Tibial nerve (tissue), 4 donors: ENCODE measurements at regions not wholly inside any gene's neighbourhood (a gene's known extent, or its start where the extent isn't known, plus 50 kb on each side); places are given as distances from the start of the nearest gene placed in this dataset.

ENCODE experiments used
- DNase-seq, 2 donors: peaks; one replicate each; pipeline ENCODE4 v3.0.0-alpha.2; 2019; ENCODE audit warnings: low spot score in 2 of 2
- H3K27ac ChIP-seq, 4 donors: fragments of 200-600 bp; sonication (generic) in 3 of 4; one replicate each; pipeline ENCODE4 v1.5.1; 2017 to 2019; ENCODE audit warnings: mild to moderate bottlenecking in 1 of 4
- H3K27me3 ChIP-seq, 2 donors: fragments of 200-600 bp; sonication (generic) in 1 of 2; one replicate each; pipeline versions ENCODE4 v1.5.1 to v1.6.0; 2017 to 2019
- H3K36me3 ChIP-seq, 3 donors: fragments of 200-600 bp; sonication (generic); one replicate each; pipeline ENCODE4 v1.5.1; 2018 to 2019
- H3K4me1 ChIP-seq, 4 donors: fragments of 200-600 bp; sonication (generic) in 3 of 4; one replicate each; pipeline ENCODE4 v1.5.1; 2017 to 2019
- H3K4me3 ChIP-seq, 4 donors: fragments of 200-600 bp; sonication (generic) in 3 of 4; one replicate each; pipeline ENCODE4 v1.5.1; 2017 to 2019; ENCODE audit warnings: mild to moderate bottlenecking in 1 of 4, moderate library complexity in 1 of 4
- H3K9me3 ChIP-seq, 4 donors: fragments of 200-600 bp; sonication (generic) in 3 of 4; one replicate each; pipeline ENCODE4 v1.5.1; 2017 to 2019
- EP300 ChIP-seq, 2 donors: sonication (generic); formaldehyde crosslinking; IDR thresholded peaks; one replicate each; pipeline ENCODE4 v1.6.1; 2017; ENCODE audit warnings: antibody characterized with exemption in 2 of 2, mild to moderate bottlenecking in 1 of 2
- POLR2A ChIP-seq, 2 donors: fragments of 450-650 bp; IDR thresholded peaks; one replicate each; pipeline ENCODE4 v1.6.1; 2017; ENCODE audit warnings: antibody characterized with exemption in 2 of 2, mild to moderate bottlenecking in 2 of 2, moderate library complexity in 2 of 2
- WGBS, 2 donors: methylation state at CpG; one replicate each; pipeline ENCODE4 v1.1.5; 2018; 5-methylcytosine and 5-hydroxymethylcytosine counted together
- TF ChIP-seq, protein P1 (sequence below), 5 experiments: fragments of 200-600 bp in 3 of 5; fragments of 450-650 bp in 2 of 5; sonication (generic) in 3 of 5; IDR thresholded peaks; one replicate each; pipeline ENCODE4 v1.5.1; 2016 to 2019; ENCODE audit warnings: antibody characterized with exemption in 5 of 5, mild to moderate bottlenecking in 3 of 5, moderate library complexity in 2 of 5

DNA sequence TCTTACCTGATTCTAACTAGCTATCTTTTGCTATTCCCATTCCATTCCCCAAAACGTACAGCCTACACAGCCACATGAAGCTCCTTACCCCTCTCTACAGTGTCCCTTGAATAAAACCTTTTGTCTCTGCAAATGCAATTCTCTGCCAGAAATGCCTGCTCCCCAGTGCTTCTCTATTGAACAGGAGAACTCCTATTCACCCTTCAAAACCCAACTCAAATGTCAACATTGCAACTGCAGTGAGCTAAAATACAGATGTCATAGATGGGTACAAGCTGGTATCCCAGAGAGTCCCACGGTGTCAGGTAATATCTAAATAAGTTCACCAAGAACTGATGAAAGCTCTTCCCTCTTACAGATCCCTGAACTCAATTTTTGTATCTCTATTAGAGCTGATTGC, 421.7 kb downstream of the INSC start:
- no peaks in the 10 kb centered on the region for H3K27me3 ChIP-seq
- H3K27ac ChIP-seq = no peak overlapping the region
- DNase-seq = no peak
- H3K4me1 ChIP-seq = no peaks in the 10 kb centered on the region
- H3K4me3 ChIP-seq = no peak overlapping the region
- WGBS, 2 donors = 44 to 67% methylated on average over 2 of the region's 2 CpGs
- TF ChIP-seq EP300 (IDR thresholded peaks at IDR 0.05) (no peak), POLR2A (IDR thresholded peaks at IDR 0.05) (no peak)
- TF ChIP-seq, protein P1, sequence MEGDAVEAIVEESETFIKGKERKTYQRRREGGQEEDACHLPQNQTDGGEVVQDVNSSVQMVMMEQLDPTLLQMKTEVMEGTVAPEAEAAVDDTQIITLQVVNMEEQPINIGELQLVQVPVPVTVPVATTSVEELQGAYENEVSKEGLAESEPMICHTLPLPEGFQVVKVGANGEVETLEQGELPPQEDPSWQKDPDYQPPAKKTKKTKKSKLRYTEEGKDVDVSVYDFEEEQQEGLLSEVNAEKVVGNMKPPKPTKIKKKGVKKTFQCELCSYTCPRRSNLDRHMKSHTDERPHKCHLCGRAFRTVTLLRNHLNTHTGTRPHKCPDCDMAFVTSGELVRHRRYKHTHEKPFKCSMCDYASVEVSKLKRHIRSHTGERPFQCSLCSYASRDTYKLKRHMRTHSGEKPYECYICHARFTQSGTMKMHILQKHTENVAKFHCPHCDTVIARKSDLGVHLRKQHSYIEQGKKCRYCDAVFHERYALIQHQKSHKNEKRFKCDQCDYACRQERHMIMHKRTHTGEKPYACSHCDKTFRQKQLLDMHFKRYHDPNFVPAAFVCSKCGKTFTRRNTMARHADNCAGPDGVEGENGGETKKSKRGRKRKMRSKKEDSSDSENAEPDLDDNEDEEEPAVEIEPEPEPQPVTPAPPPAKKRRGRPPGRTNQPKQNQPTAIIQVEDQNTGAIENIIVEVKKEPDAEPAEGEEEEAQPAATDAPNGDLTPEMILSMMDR (IDR thresholded peaks at IDR 0.05) = no peak
- peaks cover 0 to 7% (median 0%) of the 10 kb centered on the region in 4 donors for H3K9me3 ChIP-seq
- no peaks in the 10 kb centered on the region for H3K36me3 ChIP-seq

DNA sequence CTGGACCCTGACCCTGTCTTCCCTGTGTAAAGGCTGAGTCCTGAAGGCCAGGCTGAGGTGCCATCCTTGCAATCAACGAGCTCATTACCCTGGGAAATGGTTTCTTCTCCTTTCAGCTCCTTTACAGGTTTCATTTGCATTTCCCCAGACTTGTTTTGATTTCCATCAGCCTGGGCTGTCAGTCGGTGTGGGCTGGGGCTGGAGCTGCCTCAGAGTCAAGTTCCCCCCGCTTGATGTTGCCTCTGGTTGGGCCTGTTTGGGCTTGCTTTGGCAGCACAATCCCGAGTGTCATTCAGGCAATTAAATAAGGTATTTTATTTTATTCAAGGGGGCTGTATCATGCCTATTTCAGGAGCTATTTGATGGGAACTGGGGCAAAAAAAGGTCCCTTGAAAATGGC, 424.9 kb downstream of the INSC start:
- Histone ChIP-seq H3K27ac (no peak overlapping the region), H3K4me1 (no peaks in the 10 kb centered on the region), H3K4me3 (no peak overlapping the region), H3K27me3 (no peaks in the 10 kb centered on the region), H3K36me3 (no peaks in the 10 kb centered on the region), H3K9me3 (no peaks in the 10 kb centered on the region)
- WGBS, 2 donors = 74 to 75% methylated on average over 4 of the region's 4 CpGs
- no peak for DNase-seq
- TF ChIP-seq, protein P1 (IDR thresholded peaks at IDR 0.05) = no peak
- no peak for TF ChIP-seq POLR2A (IDR thresholded peaks at IDR 0.05)

DNA sequence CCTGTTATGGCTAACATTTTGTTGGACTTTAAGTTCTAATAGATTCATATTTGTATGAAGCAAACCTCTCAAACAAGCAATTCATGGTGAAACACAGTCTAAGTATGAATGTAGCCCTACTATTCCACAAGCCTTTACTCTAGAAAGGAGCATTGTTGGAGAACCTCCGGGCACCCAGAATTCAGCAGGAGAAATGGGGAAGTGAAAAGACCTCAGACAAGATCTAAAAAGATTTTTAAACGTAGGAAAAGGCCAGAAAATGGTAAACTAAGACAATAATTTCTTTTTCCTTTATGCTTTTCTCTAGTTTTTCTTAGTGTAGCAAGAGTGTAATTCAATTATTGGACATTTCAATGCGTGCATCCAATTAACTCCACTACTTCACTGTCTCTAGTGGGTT, 426.4 kb downstream of the INSC start:
- H3K27me3 ChIP-seq = no peaks in the 10 kb centered on the region
- H3K4me1 ChIP-seq = no peaks in the 10 kb centered on the region
- H3K27ac ChIP-seq = no peak overlapping the region
- H3K9me3 ChIP-seq = no peaks in the 10 kb centered on the region
- no peak for DNase-seq
- no peak for TF ChIP-seq EP300 (IDR thresholded peaks at IDR 0.05)
- TF ChIP-seq, protein P1 (IDR thresholded peaks at IDR 0.05) = no peak
- no peak for TF ChIP-seq POLR2A (IDR thresholded peaks at IDR 0.05)
- H3K36me3 ChIP-seq = no peaks in the 10 kb centered on the region
- 59 to 67% methylated on average over 3 of the region's 3 CpGs for WGBS, 2 donors
- no peak overlapping the region for H3K4me3 ChIP-seq

DNA sequence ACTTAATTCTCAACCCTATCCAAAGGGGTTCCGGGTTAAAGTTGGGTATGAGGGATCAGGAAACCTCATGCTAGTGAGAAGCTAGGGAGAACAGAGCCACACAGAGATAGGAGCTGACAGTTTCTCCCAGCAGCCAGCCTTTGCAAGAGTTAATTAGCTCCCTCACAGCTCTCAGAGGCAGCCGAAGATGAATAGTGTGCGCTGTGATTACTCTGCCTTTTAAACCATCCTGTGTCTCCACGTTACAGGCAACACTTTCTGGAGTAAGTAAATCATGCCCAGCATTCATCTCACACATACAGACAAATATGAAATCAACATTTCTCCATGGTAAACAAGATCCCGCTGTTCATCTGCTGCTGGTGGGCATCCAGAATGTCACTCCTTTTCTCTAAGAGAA, 429.6 kb downstream of the INSC start:
- no peak for DNase-seq
- TF ChIP-seq POLR2A (IDR thresholded peaks at IDR 0.05) (no peak), EP300 (IDR thresholded peaks at IDR 0.05) (no peak)
- TF ChIP-seq, protein P1 (IDR thresholded peaks at IDR 0.05) = no peak
- H3K9me3 ChIP-seq = no peaks in the 10 kb centered on the region
- no peak overlapping the region for H3K4me3 ChIP-seq
- H3K27ac ChIP-seq = no peak overlapping the region
- no peaks in the 10 kb centered on the region for H3K36me3 ChIP-seq
- no peaks in the 10 kb centered on the region for H3K4me1 ChIP-seq
- WGBS, 2 donors = 63 to 77% methylated on average over 5 of the region's 5 CpGs
- H3K27me3 ChIP-seq = no peaks in the 10 kb centered on the region

DNA sequence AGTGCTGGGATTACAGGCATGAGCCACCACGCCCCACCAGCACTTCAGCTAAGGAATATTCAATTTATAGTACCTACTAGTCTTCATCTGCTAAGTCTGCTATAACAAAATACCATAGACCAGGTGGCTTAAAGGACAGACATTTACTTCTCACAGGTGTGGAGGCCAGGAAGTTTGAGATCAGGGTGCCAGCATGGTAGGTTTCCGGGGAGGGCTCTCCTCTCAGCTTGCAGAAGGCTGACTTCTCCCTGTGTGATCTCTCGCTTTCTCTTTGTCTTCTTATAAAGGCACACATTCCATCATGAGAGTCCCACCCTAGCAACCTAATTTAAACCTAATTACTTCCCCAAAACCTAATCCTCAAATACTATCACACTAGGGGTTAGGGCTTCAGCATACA, 433.0 kb downstream of the INSC start:
- Histone ChIP-seq H3K27me3 (no peaks in the 10 kb centered on the region), H3K9me3 (no peaks in the 10 kb centered on the region), H3K4me1 (no peaks in the 10 kb centered on the region), H3K27ac (no peak overlapping the region), H3K4me3 (no peak overlapping the region), H3K36me3 (no peaks in the 10 kb centered on the region)
- WGBS, 2 donors = 60 to 75% methylated on average over 3 of the region's 3 CpGs
- TF ChIP-seq EP300 (IDR thresholded peaks at IDR 0.05) = no peak
- TF ChIP-seq, protein P1 (IDR thresholded peaks at IDR 0.05) = no peak
- no peak for TF ChIP-seq POLR2A (IDR thresholded peaks at IDR 0.05)
- DNase-seq = no peak
